B cell (primary cell): ENCODE measurements at regions not wholly inside any gene's neighbourhood (a gene's known extent, or its start where the extent isn't known, plus 50 kb on each side); places are given as distances from the start of the nearest gene placed in this dataset.
"Not testable (repeated sequence)": the region's sequence is repeated elsewhere in the genome, so short reads cannot be mapped to it uniquely, and the experiment has no call there.

Experiments
- ATAC-seq: fragments of 200-7000 bp; cut with Tn5 transposase; one replicate; pipeline ENCODE4 v1.10.0; 2021; ENCODE audit warnings: low read depth, mild to moderate bottlenecking, moderate number of reproducible peaks, moderate library complexity
- CTCF ChIA-PET: fragments of 350-600 bp; sonication (Branson Sonifier 250); formaldehyde crosslinking; loops from one replicate; lab custom pipeline; 2021; ENCODE audit warnings: antibody characterized with exemption, inconsistent platforms; lab: Charles Lee
- POLR2A ChIA-PET: fragments of 350-600 bp; sonication (Branson Sonifier 250); formaldehyde crosslinking; loops from one replicate; lab custom pipeline; 2021; ENCODE audit warnings: antibody characterized with exemption; lab: Charles Lee
- DNase-seq: peaks from one replicate; pipeline ENCODE4 v3.0.0; 2013
- H2AFZ ChIP-seq: 2 replicates; pipeline ENCODE4 v1.6.1; 2012; ENCODE audit warnings: mild to moderate bottlenecking, low read depth, low read length; ENCODE audit not compliant: insufficient read depth, poor library complexity, severe bottlenecking
- H3K27ac ChIP-seq, 2 donors: 1 replicate in 1 of 2; 2 replicates in 1 of 2; pipeline ENCODE4 v1.5.1; 2012 to 2013; ENCODE audit warnings: low read length in 2 of 2, mild to moderate bottlenecking in 2 of 2, moderate library complexity in 1 of 2
- H3K27me3 ChIP-seq, 4 experiments: fragments of 200-600 bp in 1 of 4; sonication (generic) in 1 of 4; replicated peaks in 1 of 4; 1 replicate in 2 of 4; 2 replicates in 2 of 4; pipeline versions ENCODE4 v1.6.1 to v1.7.0; 2013 to 2016; ENCODE audit warnings: low read length in 3 of 4, mild to moderate bottlenecking in 2 of 4, mixed read lengths in 1 of 4, moderate library complexity in 1 of 4; ENCODE audit not compliant: insufficient read depth in 4 of 4, control insufficient read depth in 3 of 4; ENCODE audit errors: control extremely low read depth in 1 of 4
- H3K36me3 ChIP-seq, 2 experiments: replicated peaks in 1 of 2; 1 replicate in 1 of 2; 2 replicates in 1 of 2; pipeline versions ENCODE4 v1.6.1 to v1.7.1; 2013; ENCODE audit warnings: low read length in 1 of 2; ENCODE audit not compliant: insufficient read depth in 2 of 2, control insufficient read depth in 1 of 2; ENCODE audit errors: control extremely low read depth in 1 of 2, extremely low read depth in 1 of 2
- H3K4me1 ChIP-seq, 2 donors: fragments of 200-600 bp in 1 of 2; sonication (generic) in 1 of 2; 1 replicate in 1 of 2; 2 replicates in 1 of 2; pipeline versions ENCODE4 v1.5.1 to v1.6.1; 2013 to 2017; ENCODE audit warnings: low read length in 2 of 2; ENCODE audit not compliant: control insufficient read depth in 2 of 2, insufficient read depth in 2 of 2
- H3K4me2 ChIP-seq: replicated peaks from 2 replicates; pipeline ENCODE3; 2012; ENCODE audit warnings: mild to moderate bottlenecking, low read depth, low read length; ENCODE audit not compliant: poor library complexity, severe bottlenecking
- H3K4me3 ChIP-seq, 5 experiments: fragments of 200-600 bp in 1 of 5; sonication (generic) in 1 of 5; 1 replicate in 3 of 5; 2 replicates in 2 of 5; pipeline versions ENCODE4 v1.5.1 to v1.7.0; 2011 to 2016; ENCODE audit warnings: low read length in 4 of 5, mild to moderate bottlenecking in 4 of 5, low read depth in 2 of 5, control low read depth in 1 of 5, moderate library complexity in 1 of 5; ENCODE audit not compliant: insufficient read depth in 1 of 5; ENCODE audit errors: control extremely low read depth in 1 of 5, extremely low read depth in 1 of 5
- H3K79me2 ChIP-seq: fragments of 200-600 bp; sonication (generic); one replicate; pipeline ENCODE4 v1.6.0; 2016; ENCODE audit warnings: low read length; ENCODE audit not compliant: control insufficient read depth, insufficient read depth
- H3K9ac ChIP-seq: fragments of 200-600 bp; sonication (generic); 2 replicates; pipeline ENCODE4 v1.6.1; 2017; ENCODE audit warnings: mild to moderate bottlenecking, low read length, moderate library complexity
- H3K9me3 ChIP-seq, 3 donors: one replicate each; pipeline versions ENCODE4 v1.6.1 to v1.7.1; 2013; ENCODE audit warnings: low read length in 2 of 3; ENCODE audit not compliant: control insufficient read depth in 2 of 3, insufficient read depth in 1 of 3; ENCODE audit errors: control extremely low read depth in 1 of 3
- H4K20me1 ChIP-seq: 2 replicates; pipeline ENCODE4 v1.6.0; 2012; ENCODE audit warnings: mild to moderate bottlenecking, low read length; ENCODE audit not compliant: insufficient read depth, control insufficient read depth, poor library complexity, severe bottlenecking
- H3K27ac Mint-ChIP-seq: one replicate; pipeline ENCODE4 v1.8.0; 2021; ENCODE audit warnings: mixed read lengths
- H3K27me3 Mint-ChIP-seq: one replicate; pipeline ENCODE4 v1.8.0; 2021; ENCODE audit warnings: mixed read lengths
- H3K4me1 Mint-ChIP-seq: one replicate; pipeline ENCODE4 v1.8.0; 2021; ENCODE audit warnings: mixed read lengths
- H3K4me3 Mint-ChIP-seq: one replicate; pipeline ENCODE4 v1.8.0; 2021; ENCODE audit warnings: mixed read lengths
- H3K9me3 Mint-ChIP-seq: one replicate; pipeline ENCODE4 v1.8.0; 2022; ENCODE audit warnings: mixed read lengths; ENCODE audit not compliant: insufficient read depth
- EZH2 ChIP-seq: IDR thresholded peaks from 2 replicates; pipeline ENCODE4 v1.6.1; 2012; ENCODE audit warnings: borderline replicate concordance, low read depth, mild to moderate bottlenecking, moderate library complexity, low read length; ENCODE audit not compliant: insufficient read depth, poor library complexity, severe bottlenecking
- WGBS: methylation state at CpG from one replicate; pipeline ENCODE4 v1.1.5; 2013; ENCODE audit warnings: missing lambda C conversion rate; ENCODE audit not compliant: insufficient coverage; 5-methylcytosine and 5-hydroxymethylcytosine counted together
- intact Hi-C: fragments of 100-400 bp; cut with micrococcal nuclease; formaldehyde crosslinking; loops from one replicate; pipeline ENCODE4 v1.10.0; 2022
- TF ChIP-seq, protein P1 (sequence below): fragments of 200-600 bp; IDR thresholded peaks from one replicate; pipeline ENCODE4 v1.8.0; 2022; ENCODE audit warnings: antibody characterized with exemption, mild to moderate bottlenecking

DNA sequence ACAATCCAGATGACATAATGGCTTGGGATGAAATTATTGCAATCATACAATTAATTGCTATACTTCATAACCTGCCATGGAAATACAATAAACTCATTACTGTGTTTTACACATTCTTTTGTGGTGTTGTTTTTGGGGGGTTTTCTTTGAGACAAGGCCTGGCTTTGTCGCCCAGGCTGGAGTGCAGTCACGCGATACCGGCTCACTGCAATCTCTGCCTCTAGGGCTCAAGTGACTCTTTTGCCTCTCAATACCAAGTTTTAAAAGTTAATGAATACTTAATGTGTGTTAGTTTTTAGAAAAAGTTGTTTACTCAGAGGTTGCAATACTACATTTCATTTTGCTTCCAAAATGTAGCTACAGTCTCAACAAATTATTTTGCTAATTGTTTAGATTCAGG lies 598.4 kb downstream of the CHSY3 start:
- Histone ChIP-seq H3K79me2 (no peaks in the 10 kb centered on the region), H2AFZ (no peak overlapping the region), H3K27me3 (no peaks in the 10 kb centered on the region), H3K9ac (no peak overlapping the region), H3K4me3 (no peak overlapping the region), H3K36me3 (no peaks in the 10 kb centered on the region), H4K20me1 (no peaks in the 10 kb centered on the region), H3K4me1 (no peaks in the 10 kb centered on the region), H3K27ac (no peak overlapping the region), H3K9me3 (peaks cover 0 to 3% (median 0%) of the 10 kb centered on the region in 3 donors), H3K4me2 (no peak overlapping the region)
- TF ChIP-seq EZH2 = no peak
- DNase-seq (no peak), ATAC-seq (no peak)
- Mint-ChIP-seq H3K27me3 (no peaks in the 10 kb centered on the region), H3K27ac (no peak overlapping the region), H3K4me3 (no peak overlapping the region), H3K9me3 (no peaks in the 10 kb centered on the region), H3K4me1 (no peaks in the 10 kb centered on the region)
- intact Hi-C loops = no loop called here
- POLR2A ChIA-PET = no interaction called here
- WGBS = no CpG with 5 or more reads among the region's 4 CpGs
- CTCF ChIA-PET = no interaction called here

DNA sequence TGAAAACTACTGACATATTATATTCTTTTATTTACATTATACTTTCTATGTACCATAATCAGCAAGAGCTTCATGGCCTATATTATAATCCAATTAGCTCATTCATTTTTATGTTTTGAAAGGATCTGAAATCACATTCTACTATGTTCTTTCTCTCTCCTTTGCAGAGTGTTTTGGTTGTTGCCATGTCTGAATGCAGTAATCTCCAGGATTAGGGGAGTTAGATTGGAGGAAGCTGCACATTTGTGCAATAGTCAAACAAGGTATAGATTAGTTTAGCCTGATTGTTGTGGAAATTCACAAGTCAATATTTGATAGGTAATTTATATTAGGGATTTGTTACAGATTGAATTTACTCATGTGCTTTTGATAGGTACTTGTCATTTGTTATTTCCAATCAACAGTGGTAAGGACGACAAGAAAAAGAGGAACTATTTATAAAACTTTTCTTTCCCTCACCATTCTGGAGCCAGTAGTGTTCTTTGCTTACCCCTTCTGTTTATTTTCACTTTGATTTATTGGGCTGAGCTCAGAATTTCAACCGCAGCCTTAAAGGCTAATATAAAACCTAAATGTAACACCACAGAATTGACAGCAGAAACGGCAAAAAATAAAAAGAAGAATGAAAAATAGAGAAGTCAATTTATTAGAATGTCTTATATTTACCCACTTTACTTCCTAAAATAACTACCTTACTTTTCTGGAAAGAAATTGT lies 597.0 kb downstream of the CHSY3 start:
- Mint-ChIP-seq H3K9me3 (no peaks in the 10 kb centered on the region), H3K27ac (no peak overlapping the region), H3K4me1 (no peaks in the 10 kb centered on the region), H3K4me3 (no peak overlapping the region), H3K27me3 (no peaks in the 10 kb centered on the region)
- ChIA-PET POLR2A (no interaction called here), CTCF (no interaction called here)
- Histone ChIP-seq H3K36me3 (no peaks in the 10 kb centered on the region), H2AFZ (no peak overlapping the region), H3K27me3 (no peaks in the 10 kb centered on the region), H3K4me3 (no peak overlapping the region), H3K9ac (no peak overlapping the region), H4K20me1 (no peaks in the 10 kb centered on the region), H3K79me2 (no peaks in the 10 kb centered on the region), H3K27ac (no peak overlapping the region), H3K4me1 (no peaks in the 10 kb centered on the region), H3K9me3 (peaks cover 0 to 3% (median 0%) of the 10 kb centered on the region in 3 donors), H3K4me2 (no peak overlapping the region)
- ATAC-seq (no peak), DNase-seq (no peak)
- TF ChIP-seq, protein P1, sequence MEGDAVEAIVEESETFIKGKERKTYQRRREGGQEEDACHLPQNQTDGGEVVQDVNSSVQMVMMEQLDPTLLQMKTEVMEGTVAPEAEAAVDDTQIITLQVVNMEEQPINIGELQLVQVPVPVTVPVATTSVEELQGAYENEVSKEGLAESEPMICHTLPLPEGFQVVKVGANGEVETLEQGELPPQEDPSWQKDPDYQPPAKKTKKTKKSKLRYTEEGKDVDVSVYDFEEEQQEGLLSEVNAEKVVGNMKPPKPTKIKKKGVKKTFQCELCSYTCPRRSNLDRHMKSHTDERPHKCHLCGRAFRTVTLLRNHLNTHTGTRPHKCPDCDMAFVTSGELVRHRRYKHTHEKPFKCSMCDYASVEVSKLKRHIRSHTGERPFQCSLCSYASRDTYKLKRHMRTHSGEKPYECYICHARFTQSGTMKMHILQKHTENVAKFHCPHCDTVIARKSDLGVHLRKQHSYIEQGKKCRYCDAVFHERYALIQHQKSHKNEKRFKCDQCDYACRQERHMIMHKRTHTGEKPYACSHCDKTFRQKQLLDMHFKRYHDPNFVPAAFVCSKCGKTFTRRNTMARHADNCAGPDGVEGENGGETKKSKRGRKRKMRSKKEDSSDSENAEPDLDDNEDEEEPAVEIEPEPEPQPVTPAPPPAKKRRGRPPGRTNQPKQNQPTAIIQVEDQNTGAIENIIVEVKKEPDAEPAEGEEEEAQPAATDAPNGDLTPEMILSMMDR = no peak
- TF ChIP-seq EZH2 = no peak
- no CpG with 5 or more reads among the region's 3 CpGs for WGBS
- intact Hi-C loops = no loop called here

DNA sequence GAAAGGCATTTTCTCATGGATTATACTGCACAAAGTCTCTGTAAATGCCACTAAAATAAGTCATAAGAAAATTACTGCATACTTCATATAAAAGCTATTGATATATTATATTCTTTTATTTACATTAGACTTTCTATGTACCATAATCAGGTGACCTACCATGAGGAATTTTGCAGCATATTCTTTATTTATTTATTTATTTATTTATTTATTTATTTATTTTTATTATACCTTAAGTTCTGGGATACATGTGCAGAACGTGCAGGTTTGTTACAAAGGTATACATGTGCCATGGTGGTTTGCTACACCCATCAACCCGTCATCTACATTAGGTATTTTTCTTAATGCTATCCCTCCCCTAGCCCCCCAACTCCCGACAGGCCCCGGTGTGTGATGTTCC lies 596.2 kb downstream of the CHSY3 start:
- H3K27ac Mint-ChIP-seq, POLR2A ChIA-PET, H3K27me3 Mint-ChIP-seq, H3K27me3 ChIP-seq, H3K79me2 ChIP-seq, H3K4me3 ChIP-seq, H3K36me3 ChIP-seq, DNase-seq, H3K4me1 Mint-ChIP-seq, intact Hi-C loops, H2AFZ ChIP-seq, H3K27ac ChIP-seq, H3K4me3 Mint-ChIP-seq, H3K9me3 ChIP-seq, ATAC-seq, H3K4me1 ChIP-seq, H3K9me3 Mint-ChIP-seq, H4K20me1 ChIP-seq, H3K4me2 ChIP-seq, CTCF ChIA-PET, H3K9ac ChIP-seq: not testable (repeated sequence)
- WGBS = no CpG with 5 or more reads among the region's 4 CpGs
